ENCODE measurements at regions not wholly inside any gene's neighbourhood (a gene's known extent, or its start where the extent isn't known, plus 50 kb on each side); places are given as distances from the start of the nearest gene placed in this dataset.
"Not testable (repeated sequence)": the region's sequence is repeated elsewhere in the genome, so short reads cannot be mapped to it uniquely, and the experiment has no call there.

DNA sequence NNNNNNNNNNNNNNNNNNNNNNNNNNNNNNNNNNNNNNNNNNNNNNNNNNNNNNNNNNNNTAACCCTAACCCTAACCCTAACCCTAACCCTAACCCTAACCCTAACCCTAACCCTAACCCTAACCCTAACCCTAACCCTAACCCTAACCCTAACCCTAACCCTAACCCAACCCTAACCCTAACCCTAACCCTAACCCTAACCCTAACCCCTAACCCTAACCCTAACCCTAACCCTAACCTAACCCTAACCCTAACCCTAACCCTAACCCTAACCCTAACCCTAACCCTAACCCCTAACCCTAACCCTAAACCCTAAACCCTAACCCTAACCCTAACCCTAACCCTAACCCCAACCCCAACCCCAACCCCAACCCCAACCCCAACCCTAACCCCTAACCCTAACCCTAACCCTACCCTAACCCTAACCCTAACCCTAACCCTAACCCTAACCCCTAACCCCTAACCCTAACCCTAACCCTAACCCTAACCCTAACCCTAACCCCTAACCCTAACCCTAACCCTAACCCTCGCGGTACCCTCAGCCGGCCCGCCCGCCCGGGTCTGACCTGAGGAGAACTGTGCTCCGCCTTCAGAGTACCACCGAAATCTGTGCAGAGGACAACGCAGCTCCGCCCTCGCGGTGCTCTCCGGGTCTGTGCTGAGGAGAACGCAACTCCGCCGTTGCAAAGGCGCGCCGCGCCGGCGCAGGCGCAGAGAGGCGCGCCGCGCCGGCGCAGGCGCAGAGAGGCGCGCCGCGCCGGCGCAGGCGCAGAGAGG is 441.3 kb downstream of the OR4F29 start:
- TF ChIP-seq CTCF, POLR2A (IDR thresholded peaks at IDR 0.05): not testable (repeated sequence)
